ENCODE measurements at regions not wholly inside any gene's neighbourhood (a gene's known extent, or its start where the extent isn't known, plus 50 kb on each side); places are given as distances from the start of the nearest gene placed in this dataset.

DNA sequence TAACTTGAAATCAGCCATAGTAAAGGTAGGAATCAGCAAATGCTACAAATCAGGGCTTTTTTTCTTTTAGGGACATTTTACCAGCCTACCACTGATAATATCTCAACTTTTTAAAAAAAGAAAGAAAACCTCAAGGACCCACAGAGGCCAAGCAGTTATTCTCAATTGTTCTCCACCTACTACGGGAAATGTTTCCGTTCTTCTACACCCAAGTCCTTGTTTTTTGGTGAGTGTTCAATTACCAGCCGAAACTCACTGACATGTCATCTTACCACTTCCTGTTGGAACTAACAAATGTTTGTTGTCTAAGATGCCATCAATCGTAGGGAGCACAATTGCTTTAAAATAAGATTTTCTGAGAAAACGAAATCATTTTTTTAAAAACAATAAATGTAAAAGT lies 50.2 kb upstream of the CDK1 start:
- DNase-seq (ENCODE audit: low spot score in 2 of 2): no peak
- FAIRE-seq: no peak

DNA sequence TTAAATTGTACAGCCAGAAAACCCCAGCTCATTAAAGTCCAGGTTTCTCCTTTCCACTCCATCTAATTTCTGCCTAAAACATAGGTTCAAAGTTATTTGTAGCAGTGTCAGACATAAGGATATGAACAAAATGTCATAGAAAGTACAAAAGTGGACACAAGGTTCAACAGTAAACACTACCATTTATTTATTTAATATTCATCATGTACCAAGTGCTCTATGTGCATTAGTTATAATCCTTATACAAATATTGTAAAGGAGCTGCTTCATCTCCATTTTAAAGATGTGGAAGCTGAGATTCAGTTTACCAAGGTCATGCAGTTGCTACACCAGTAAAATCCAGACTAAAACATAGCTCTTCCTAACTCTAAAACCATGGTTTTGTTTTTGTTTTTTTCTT lies 52.0 kb upstream of the CDK1 start:
- no peak for FAIRE-seq

GRCh38 chr10:60722623-60723022 lies 55.7 kb upstream of the CDK1 start:
- FAIRE-seq (no peak), DNase-seq (ENCODE audit: low spot score in 2 of 2) (no peak)

More for the DNA sequence above, 52.0 kb upstream of the CDK1 start:
- DNase-seq (ENCODE audit: low spot score in 2 of 2): no peak

- DNase-seq (ENCODE audit: low spot score in 2 of 2) (no peak), FAIRE-seq (no peak)
Observed at GRCh38 chr10:60719721-60720120, 58.6 kb upstream of the CDK1 start.

DNA sequence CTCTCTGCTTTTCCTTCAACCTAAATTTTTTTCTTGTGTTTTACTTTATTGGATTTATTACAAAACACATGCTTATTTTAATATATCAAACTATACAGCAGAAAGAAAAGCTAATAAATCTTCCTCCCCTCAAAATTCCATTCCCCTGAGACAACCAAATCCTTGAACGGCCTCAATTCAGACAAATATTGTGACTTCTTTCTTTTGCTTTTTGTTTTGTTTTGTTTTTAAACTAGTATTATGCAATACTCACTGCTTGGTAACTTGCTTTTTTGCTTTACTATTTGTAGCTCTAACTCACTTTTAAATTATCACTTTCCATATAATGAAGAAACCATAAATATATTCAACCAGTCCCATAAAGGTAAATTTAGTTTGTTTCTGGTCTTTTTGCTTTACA lies 59.4 kb upstream of the CDK1 start:
- DNase-seq (ENCODE audit: low spot score in 2 of 2): no peak
- FAIRE-seq: no peak

DNA sequence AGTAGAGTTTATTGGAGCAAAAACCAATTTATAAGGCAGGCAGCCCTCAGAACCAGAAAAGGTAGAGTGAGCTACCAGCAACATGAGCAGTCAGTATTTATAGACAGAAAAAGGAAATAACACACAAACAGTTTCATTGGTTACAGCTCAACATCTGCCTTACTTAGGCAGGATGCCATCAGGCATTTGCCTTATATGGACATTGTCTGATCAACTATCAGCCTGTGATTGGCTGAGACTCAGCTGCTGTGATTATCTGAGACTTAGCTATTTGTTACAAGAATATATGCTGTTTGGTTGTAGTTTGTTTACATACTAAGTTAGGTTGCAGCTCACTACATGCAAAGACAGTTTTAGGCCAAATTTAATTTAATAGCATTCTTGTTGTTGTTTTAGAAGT lies 60.4 kb upstream of the CDK1 start:
- FAIRE-seq: no peak
- DNase-seq (ENCODE audit: low spot score in 2 of 2): no peak

DNA sequence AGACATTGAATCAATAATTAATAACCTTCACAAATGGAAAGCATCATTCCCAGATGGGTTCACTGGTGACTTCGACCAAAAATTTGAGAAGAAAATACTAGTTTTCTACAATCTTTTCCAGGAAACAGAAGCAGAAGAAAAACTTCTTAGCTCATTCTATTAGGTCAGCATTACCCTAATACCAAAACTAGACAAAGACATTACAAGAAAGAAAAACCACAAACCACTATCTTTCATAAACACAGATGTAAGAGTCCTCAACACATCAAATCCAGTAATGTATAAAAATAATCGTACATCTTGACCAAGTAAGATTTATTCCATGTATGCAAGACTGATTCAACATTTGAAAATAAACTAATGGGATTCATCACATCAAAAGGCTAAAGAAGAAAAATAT lies 64.0 kb upstream of the CDK1 start:
- DNase-seq (ENCODE audit: low spot score in 2 of 2) (no peak), FAIRE-seq (no peak)

DNA sequence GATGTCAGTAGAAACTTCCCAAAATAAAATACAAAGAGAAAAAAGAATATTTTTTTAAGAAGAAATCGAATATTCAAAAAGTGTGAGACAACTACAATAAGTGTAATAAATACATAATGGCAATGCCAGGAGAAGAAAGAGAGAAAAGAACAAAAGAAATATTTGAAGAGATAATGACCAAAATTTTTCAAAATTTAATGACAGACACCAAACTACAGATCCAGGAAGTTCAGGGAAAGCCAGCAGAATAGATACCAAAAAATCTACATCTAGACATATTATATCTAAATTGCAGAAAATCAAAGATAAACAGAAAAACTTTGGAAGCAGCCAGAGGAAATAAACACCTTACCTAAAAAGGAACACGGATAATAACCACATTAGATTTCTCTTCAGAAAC lies 66.8 kb upstream of the CDK1 start:
- FAIRE-seq: no peak
- DNase-seq (ENCODE audit: low spot score in 2 of 2): no peak

GRCh38 chr10:60710041-60710440 lies 68.2 kb upstream of the CDK1 start:
- DNase-seq (ENCODE audit: low spot score in 2 of 2) (no peak), FAIRE-seq (no peak)

DNA sequence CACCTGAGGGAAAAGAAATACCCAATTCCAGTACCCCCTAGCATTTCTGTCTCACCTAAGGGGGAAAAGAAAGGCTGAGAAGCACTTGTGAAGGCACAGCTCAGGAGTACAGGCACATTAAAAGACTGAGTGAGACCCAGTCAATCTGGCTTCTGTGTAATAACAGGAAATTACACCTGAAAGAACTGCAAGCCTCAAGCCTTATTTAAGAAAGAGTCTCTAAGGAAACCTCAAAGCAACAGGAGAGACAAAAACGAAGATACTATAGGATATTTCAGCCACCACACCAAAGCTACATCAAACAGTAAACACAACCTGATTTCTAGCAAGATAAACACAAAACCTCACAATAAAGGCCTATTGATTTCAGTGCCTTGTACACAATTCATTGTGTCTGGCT lies 69.6 kb upstream of the CDK1 start:
- no peak for FAIRE-seq
- DNase-seq (ENCODE audit: low spot score in 2 of 2): no peak

- DNase-seq (ENCODE audit: low spot score in 2 of 2) (no peak), FAIRE-seq (no peak)
Observed at GRCh38 chr10:60707841-60708240, 70.4 kb upstream of the CDK1 start.

- FAIRE-seq (no peak), DNase-seq (ENCODE audit: low spot score in 2 of 2) (no peak)
Observed at GRCh38 chr10:60706146-60706545, 72.1 kb upstream of the CDK1 start.

- FAIRE-seq: no peak
- DNase-seq (ENCODE audit: low spot score in 2 of 2): no peak
Observed at GRCh38 chr10:60705376-60705775, 72.9 kb upstream of the CDK1 start.

DNA sequence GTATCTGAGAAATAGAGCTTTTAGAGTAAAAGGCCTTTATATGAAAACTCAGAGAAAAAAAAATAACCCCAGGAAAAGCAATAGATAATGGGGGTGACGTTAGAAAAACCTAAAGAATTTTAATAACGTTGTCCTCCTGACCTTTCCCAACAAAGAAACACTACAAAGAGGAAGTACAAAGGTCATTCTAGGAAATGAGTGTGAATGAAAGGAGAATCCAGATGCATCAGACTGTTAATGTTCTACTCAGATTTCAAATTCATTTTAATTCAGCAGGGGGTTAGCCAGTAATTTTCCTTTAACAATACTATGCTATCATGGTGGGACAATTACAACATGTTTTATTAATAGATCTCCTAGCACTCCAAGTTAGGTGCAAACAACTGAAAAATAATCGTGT lies 73.8 kb upstream of the CDK1 start:
- FAIRE-seq: no peak

GRCh38 chr10:60703266-60704041 lies 74.8 kb upstream of the CDK1 start:
- DNase-seq (ENCODE audit: low spot score in 2 of 2) (no peak), FAIRE-seq (no peak)

More for the DNA sequence above, 73.8 kb upstream of the CDK1 start:
- no peak for DNase-seq (ENCODE audit: low spot score in 2 of 2)

DNA sequence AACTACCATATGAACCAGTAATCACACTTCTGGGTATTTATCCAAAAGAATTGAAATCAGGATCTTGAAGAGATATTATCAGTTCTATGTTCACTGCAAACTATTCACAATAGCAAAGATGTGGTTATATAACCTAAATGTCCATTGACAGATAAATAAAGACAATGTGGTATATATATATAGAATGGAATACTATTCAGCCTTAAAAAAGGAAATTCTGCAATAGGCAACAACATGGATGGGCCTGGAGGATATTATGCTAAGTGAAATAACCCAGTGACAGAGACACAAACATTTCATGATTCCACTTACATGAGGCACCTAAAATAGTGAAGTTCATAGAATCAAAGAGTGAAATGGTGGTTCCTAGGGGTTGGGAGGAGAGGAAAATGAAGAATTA lies 90.6 kb upstream of the CDK1 start:
- DNase-seq (ENCODE audit: low spot score in 2 of 2) (no peak), FAIRE-seq (no peak)

DNA sequence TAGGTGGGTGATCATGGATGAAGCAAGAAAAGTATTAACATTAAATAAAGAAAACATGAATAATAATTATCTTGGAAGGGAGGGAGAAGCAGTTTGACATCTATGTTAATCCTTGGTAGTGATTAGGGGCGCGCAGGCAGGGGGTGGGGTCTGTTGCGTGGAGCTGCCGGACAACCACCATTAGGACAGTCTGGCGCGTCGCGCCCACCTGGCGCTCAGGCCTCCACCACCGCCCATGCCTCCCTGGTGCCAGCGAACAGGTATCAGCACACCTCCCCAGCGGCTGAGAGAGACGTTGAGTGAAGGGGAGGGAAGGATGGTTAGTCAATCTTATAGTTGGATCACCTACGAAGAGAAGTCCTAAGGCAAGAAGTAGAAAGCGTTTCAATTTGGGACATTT lies 94.2 kb upstream of the CDK1 start:
- FAIRE-seq: no peak

GRCh38 chr10:60681103-60681502 lies 97.2 kb upstream of the CDK1 start:
- DNase-seq (ENCODE audit: low spot score in 2 of 2) (no peak), FAIRE-seq (no peak)

More for the DNA sequence above, 94.2 kb upstream of the CDK1 start:
- DNase-seq (ENCODE audit: low spot score in 2 of 2): no peak

- FAIRE-seq: no peak
- no peak for DNase-seq (ENCODE audit: low spot score in 2 of 2)
Observed at GRCh38 chr10:60679388-60679990, 98.8 kb upstream of the CDK1 start.

GRCh38 chr10:60678978-60679377 lies 99.3 kb upstream of the CDK1 start:
- FAIRE-seq (no peak), DNase-seq (ENCODE audit: low spot score in 2 of 2) (no peak)

GRCh38 chr10:60677531-60678129 lies 100.6 kb upstream of the CDK1 start:
- DNase-seq (ENCODE audit: low spot score in 2 of 2): no peak

GRCh38 chr10:60675236-60675635 lies 103.0 kb upstream of the CDK1 start:
- DNase-seq (ENCODE audit: low spot score in 2 of 2) (no peak), FAIRE-seq (no peak)

More at GRCh38 chr10:60677531-60678129, 100.6 kb upstream of the CDK1 start:
- FAIRE-seq: no peak

Data from frontal cortex (tissue), 3 donors.